Neuron (in vitro differentiated cells): ENCODE measurements at regions not wholly inside any gene's neighbourhood (a gene's known extent, or its start where the extent isn't known, plus 50 kb on each side); places are given as distances from the start of the nearest gene placed in this dataset.

Experiments
- H2AFZ ChIP-seq: one replicate; pipeline ENCODE4 v1.6.1; 2013; ENCODE audit warnings: low read depth, mild to moderate bottlenecking, inconsistent platforms, low read length, moderate library complexity
- H3K27me3 ChIP-seq: one replicate; pipeline ENCODE4 v1.6.1; 2013; ENCODE audit warnings: low read length; ENCODE audit not compliant: insufficient read depth
- H3K36me3 ChIP-seq: one replicate; pipeline ENCODE4 v1.6.1; 2013; ENCODE audit warnings: low read length; ENCODE audit not compliant: insufficient read depth
- H3K4me1 ChIP-seq: one replicate; pipeline ENCODE4 v1.6.1; 2013; ENCODE audit warnings: low read length; ENCODE audit not compliant: insufficient read depth
- H3K4me3 ChIP-seq: 2 replicates; pipeline ENCODE4 v1.5.1; 2013; ENCODE audit warnings: mild to moderate bottlenecking, low read length, moderate library complexity
- H3K9me3 ChIP-seq: one replicate; pipeline ENCODE4 v1.6.1; 2013; ENCODE audit warnings: low read length

DNA sequence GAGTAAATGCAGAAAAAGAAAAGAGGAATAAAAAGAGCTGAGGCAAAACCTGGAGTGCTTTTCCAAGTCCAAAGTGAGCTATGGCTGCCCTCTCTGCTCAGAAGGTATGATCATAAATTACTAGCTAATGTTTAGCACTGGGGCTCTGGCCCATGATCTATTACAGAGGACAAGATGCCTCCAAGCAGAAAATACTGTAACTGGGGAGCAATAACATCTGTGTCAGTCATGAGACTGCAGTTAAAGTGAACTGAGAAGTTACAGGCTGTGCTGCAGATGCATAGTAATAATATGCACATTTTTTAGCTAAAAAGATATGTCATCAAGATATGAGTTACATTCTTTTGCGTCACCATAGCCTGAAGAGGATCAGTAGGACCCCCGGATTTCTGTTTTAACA, 209.4 kb upstream of the RBBP8 start:
- H2AFZ ChIP-seq = no peak overlapping the region
- H3K36me3 ChIP-seq = no peaks in the 10 kb centered on the region
- no peaks in the 10 kb centered on the region for H3K4me1 ChIP-seq
- H3K9me3 ChIP-seq = no peaks in the 10 kb centered on the region
- no peaks in the 10 kb centered on the region for H3K27me3 ChIP-seq
- H3K4me3 ChIP-seq = no peak overlapping the region

DNA sequence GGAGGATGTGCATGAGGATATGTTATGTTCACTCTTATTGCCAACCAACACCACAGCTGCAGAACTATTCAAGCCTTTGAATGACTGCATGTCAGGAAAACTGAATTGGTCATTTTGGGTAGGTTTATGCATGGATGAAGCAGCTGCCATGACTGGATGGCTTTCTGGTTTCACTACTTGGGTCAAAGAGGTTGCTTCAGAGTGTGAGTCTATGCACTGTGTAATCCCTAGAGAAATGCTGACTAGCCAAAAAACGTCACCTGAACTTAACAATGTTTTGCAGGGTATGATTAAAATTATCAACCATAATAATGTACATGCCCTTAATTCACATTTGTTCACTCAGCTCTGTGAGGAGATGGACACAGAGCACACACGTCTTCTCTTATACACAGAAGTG, 206.7 kb upstream of the RBBP8 start:
- Histone ChIP-seq H3K27me3 (no peaks in the 10 kb centered on the region), H3K9me3 (no peaks in the 10 kb centered on the region), H3K36me3 (no peaks in the 10 kb centered on the region), H2AFZ (no peak overlapping the region), H3K4me3 (no peak overlapping the region), H3K4me1 (no peaks in the 10 kb centered on the region)

DNA sequence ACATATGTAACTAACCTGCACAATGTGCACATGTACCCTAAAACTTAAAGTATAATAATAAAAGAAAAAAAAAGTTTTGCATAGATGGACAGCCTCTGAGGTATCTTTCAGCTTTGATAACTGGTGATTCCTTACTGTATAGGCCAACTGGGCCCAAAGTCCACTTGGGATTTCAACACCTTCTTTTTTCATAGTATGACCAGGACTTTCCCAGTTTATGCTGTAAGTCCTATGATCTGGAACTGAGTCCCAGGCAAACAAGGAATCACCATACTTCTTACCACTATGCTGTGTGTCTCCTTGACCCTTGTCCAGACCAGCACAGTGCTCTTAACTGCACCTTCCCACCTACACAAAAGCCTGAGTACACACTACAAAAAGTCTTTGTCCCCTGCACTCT, 205.1 kb upstream of the RBBP8 start:
- Histone ChIP-seq H3K4me3 (no peak overlapping the region), H3K9me3 (no peaks in the 10 kb centered on the region), H2AFZ (no peak overlapping the region), H3K4me1 (no peaks in the 10 kb centered on the region), H3K36me3 (no peaks in the 10 kb centered on the region), H3K27me3 (no peaks in the 10 kb centered on the region)

DNA sequence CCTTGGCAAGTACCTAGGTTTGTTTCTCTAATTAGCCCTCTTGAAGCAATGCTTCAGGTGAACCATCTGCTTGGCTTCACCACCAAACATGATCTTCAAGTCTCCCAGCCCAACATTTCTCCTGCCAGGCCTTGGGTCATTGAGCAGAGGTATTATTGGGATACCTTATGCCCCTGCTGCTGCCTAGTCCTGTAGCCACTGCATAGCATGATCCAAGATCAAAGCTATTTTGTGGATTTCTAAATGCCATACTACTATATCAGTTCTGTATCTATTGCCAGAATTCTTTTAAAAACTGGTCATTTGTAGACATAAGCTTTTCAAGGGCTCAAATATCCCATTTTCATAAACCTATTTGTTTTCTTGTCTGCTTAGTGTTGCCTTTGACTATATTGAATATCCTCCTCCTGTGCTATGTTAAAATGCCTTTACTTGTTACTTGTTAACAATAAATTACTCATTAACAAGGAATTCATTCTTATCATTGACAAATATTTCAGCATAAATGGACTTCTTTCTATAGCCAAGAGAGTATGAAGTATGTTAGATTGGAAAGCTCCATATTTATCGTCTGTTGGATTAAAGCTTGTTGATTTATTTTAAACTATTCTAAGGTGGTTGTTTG, 204.5 kb upstream of the RBBP8 start:
- no peak overlapping the region for H3K4me3 ChIP-seq
- no peaks in the 10 kb centered on the region for H3K4me1 ChIP-seq
- H3K9me3 ChIP-seq = no peaks in the 10 kb centered on the region
- H2AFZ ChIP-seq = no peak overlapping the region
- H3K27me3 ChIP-seq = no peaks in the 10 kb centered on the region
- no peaks in the 10 kb centered on the region for H3K36me3 ChIP-seq

DNA sequence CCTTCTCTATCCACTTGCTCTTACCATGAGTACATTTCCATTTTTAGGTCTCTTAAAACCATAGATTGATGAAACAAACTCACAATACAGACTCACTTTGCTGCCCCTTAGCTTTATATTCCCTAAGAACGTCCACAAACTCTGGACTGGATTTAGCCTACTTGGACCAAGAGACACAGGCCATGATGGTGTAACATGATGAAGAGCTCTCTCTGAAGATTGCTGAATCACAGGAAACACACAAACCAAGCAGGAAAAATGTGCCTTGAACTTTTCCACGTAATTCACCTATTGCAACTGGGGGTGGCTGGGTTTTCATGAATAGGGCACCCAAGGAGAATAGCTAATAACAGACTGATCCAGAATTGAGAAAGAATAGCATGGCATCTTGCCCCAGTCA, 201.7 kb upstream of the RBBP8 start:
- H3K36me3 ChIP-seq = no peaks in the 10 kb centered on the region
- no peaks in the 10 kb centered on the region for H3K4me1 ChIP-seq
- H3K27me3 ChIP-seq = no peaks in the 10 kb centered on the region
- no peak overlapping the region for H2AFZ ChIP-seq
- H3K9me3 ChIP-seq = no peaks in the 10 kb centered on the region
- no peak overlapping the region for H3K4me3 ChIP-seq

DNA sequence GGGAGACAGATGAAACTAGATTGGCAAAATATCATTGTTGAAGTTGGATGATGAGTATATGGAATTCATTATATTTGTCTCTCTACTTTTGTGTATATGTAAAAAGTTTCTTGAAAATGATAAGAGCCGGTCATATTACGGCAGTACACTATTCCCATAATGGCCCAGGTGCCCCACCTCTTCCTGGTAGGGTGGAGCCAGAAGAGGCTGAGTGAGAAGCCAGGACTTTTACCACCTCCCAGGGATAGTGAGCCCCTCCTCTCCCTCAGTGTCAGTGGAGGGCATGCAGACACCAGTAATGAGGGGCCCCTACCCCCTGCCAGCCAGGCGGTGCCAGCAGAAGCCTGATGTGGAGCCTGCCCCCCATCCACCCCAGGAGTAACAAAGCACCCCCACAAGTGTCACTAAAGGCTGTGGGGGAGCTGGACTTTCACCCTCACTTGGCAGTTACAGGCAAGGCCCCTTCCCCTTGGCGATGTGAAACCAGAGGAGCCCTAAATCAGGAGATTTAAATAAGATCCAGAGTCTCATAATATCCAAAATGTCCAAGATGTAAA, 198.9 kb upstream of the RBBP8 start:
- no peak overlapping the region for H3K4me3 ChIP-seq
- no peak overlapping the region for H2AFZ ChIP-seq
- H3K36me3 ChIP-seq = no peaks in the 10 kb centered on the region
- H3K9me3 ChIP-seq = no peaks in the 10 kb centered on the region
- no peaks in the 10 kb centered on the region for H3K4me1 ChIP-seq
- no peaks in the 10 kb centered on the region for H3K27me3 ChIP-seq

DNA sequence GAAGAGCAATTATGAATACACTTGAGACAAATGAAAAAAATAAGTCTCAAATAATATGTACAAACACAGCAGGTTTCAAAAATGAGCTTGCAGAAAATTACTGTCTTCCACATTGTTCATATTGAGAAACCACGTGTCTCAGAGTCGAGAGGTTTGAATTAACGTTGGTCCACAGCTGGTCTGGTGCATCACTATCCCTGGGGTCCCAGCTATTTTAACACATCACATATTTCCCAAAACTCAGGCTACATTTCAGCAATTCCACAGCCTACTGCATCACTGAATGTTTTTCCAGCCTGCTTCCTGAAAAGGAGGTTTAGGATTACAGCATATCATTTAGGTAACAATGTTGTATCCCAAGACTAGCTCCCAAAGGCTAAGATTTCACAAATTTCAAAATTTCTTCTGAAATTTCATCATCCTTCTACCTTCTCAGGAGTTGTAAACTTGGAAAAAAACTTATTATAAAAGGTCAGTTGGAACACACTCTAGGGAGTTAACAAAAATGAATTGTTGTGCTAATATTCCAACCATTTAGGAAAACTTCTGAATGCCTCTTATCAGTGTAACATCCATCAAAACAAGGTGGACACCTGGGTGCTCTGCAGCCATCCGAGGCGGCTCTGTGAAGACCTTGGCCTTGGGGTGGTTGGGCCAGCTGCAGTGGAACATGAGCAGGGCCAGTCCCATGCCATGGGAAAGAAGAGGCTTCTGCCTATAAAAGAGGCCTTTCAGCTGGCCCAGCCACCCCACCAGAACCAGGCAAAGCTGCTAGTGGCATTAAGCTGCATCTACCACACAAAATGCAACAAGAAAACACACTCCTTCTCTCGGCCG, 198.1 kb upstream of the RBBP8 start:
- no peak overlapping the region for H3K4me3 ChIP-seq
- no peaks in the 10 kb centered on the region for H3K9me3 ChIP-seq
- no peaks in the 10 kb centered on the region for H3K36me3 ChIP-seq
- no peaks in the 10 kb centered on the region for H3K4me1 ChIP-seq
- H2AFZ ChIP-seq = no peak overlapping the region
- no peaks in the 10 kb centered on the region for H3K27me3 ChIP-seq

DNA sequence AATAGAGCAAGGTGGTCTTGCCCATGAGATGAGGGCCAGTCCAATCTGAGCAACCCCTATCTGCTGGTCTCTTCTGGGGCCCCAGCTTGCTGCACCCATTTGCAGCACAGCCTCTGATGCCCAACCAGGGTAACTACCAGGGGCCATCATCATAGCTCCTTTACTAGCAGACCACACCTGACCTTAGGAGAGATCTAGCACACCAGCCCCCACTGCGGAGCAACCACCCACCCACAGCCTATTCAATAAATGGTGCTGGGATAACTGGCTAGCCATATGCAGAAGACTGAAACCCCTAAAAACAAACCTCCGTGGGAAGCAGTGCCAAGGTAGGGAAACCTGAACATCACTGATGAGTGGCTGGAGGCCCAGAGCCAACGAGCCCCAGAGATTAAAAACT, 196.1 kb upstream of the RBBP8 start:
- no peaks in the 10 kb centered on the region for H3K9me3 ChIP-seq
- no peaks in the 10 kb centered on the region for H3K4me1 ChIP-seq
- no peaks in the 10 kb centered on the region for H3K36me3 ChIP-seq
- no peaks in the 10 kb centered on the region for H3K27me3 ChIP-seq
- no peak overlapping the region for H3K4me3 ChIP-seq
- H2AFZ ChIP-seq = no peak overlapping the region

DNA sequence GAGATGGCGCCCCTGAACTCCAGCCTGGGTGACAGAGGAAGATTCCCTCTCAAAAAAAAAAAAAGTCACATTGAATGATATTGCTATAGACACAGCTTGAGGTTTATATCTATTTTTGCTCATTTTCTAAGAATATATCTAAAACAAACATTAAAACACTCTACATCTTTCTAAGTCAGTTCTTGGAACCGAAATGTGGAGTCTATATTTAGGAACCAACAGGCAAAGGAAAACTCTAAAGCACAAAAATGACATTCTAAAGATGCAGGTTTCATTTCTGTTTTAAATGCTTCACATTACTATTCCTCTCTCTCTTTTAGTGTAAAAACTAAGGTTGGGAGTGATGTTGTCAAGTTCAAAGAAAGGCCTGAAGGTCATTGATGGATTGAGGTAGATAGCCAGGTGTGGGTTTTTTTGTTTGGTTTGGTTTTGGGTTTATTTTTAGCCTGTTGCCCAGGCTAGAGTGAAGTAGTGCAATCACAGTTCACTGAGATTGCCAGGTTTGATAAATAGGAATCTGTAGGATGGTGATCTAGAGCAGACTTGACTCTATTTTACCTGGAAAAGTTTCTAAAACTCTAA, 194.0 kb upstream of the RBBP8 start:
- Histone ChIP-seq H2AFZ (no peak overlapping the region), H3K4me1 (no peaks in the 10 kb centered on the region), H3K9me3 (no peaks in the 10 kb centered on the region), H3K36me3 (no peaks in the 10 kb centered on the region), H3K27me3 (no peaks in the 10 kb centered on the region), H3K4me3 (no peak overlapping the region)

DNA sequence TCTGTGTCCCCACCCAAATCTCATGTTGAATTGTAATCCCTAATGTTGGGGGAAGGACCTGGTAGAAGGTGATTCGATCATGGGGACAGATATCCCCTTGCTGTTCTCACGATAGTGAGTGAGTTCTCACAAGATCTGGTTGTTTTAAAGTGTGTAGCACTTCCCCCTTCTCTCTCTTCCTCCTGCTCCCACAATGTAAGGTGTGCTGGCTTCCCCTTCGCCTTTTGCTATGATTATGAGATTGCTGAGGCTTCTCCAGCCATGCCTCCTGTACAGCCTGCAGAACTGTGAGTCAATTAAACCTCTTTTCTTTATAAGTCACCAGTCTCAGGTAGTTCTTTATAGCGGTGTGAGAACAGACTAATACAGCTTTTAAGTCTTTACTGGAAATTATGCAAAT, 193.3 kb upstream of the RBBP8 start:
- no peak overlapping the region for H3K4me3 ChIP-seq
- no peaks in the 10 kb centered on the region for H3K9me3 ChIP-seq
- H3K4me1 ChIP-seq = no peaks in the 10 kb centered on the region
- H3K27me3 ChIP-seq = no peaks in the 10 kb centered on the region
- H2AFZ ChIP-seq = no peak overlapping the region
- no peaks in the 10 kb centered on the region for H3K36me3 ChIP-seq

DNA sequence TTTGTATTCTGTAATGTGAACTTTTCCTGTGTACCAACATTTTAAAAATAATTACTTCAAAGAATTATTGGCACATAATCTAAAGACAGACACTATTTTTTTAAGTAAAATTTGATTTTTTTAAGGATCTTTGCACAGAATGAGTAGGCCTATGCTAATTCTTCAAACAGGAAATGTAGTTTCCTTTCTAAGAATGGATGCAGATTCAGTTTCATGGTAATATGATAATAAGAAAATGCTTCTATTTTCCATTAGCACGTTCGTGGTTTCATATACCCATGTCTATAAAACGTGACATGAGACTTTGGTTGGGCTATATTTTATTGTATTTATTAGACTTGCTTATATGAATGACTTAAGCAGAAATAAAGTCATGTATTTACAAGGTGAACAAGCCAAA, 191.8 kb upstream of the RBBP8 start:
- H3K4me3 ChIP-seq = no peak overlapping the region
- no peaks in the 10 kb centered on the region for H3K27me3 ChIP-seq
- H2AFZ ChIP-seq = no peak overlapping the region
- H3K36me3 ChIP-seq = no peaks in the 10 kb centered on the region
- H3K4me1 ChIP-seq = no peaks in the 10 kb centered on the region
- no peaks in the 10 kb centered on the region for H3K9me3 ChIP-seq

DNA sequence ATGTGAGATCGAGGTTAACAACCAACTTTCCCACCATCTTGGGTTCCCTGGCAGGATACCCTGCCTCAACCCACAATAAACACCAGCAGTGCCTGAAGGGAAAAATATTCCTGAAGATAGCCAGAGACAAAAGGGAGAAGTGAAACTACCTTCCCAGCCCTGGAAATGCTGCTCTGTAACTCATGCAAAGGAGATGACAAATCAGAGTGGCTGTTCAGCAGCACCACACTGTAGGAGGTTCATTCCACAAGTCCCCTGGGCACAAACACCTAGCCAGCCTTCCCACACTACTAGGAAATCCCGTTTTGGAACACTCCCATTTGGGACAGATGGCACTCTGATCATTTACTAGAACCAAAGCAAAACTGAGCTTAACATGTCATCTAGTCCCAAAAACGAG, 190.7 kb upstream of the RBBP8 start:
- H3K4me3 ChIP-seq = no peak overlapping the region
- H3K36me3 ChIP-seq = no peaks in the 10 kb centered on the region
- no peak overlapping the region for H2AFZ ChIP-seq
- no peaks in the 10 kb centered on the region for H3K4me1 ChIP-seq
- H3K9me3 ChIP-seq = no peaks in the 10 kb centered on the region
- H3K27me3 ChIP-seq = no peaks in the 10 kb centered on the region

DNA sequence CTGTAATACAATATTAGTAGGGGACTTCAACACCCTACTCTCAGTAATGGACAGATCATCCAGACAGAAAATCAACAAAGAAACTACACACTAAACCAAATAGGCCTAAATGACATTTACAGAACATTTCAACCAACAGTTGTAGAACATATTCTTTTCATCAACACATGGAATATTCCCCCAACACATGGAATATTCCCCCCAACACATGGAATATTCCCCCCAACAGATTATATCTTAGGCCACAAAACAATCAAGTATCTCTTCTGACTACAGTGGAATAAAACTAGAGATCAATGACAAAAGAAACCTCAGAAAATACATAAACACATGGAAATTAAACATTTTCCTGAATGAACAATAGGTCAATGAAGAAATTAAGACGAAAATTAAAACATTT, 187.2 kb upstream of the RBBP8 start:
- no peaks in the 10 kb centered on the region for H3K27me3 ChIP-seq
- H3K4me3 ChIP-seq = no peak overlapping the region

More for the DNA sequence above, 187.2 kb upstream of the RBBP8 start:
- Histone ChIP-seq H3K9me3 (no peaks in the 10 kb centered on the region), H3K4me1 (no peaks in the 10 kb centered on the region), H2AFZ (no peak overlapping the region), H3K36me3 (no peaks in the 10 kb centered on the region)
